HG03060 (cell line): ENCODE measurements at regions not wholly inside any gene's neighbourhood (a gene's known extent, or its start where the extent isn't known, plus 50 kb on each side); places are given as distances from the start of the nearest gene placed in this dataset.

Experiments used
- ATAC-seq: cut with Tn5 transposase; IDR thresholded peaks from one replicate; pipeline ENCODE4 v1.9.1; 2021; ENCODE audit warnings: low read depth, moderate number of reproducible peaks; ENCODE audit not compliant: unreplicated experiment

DNA sequence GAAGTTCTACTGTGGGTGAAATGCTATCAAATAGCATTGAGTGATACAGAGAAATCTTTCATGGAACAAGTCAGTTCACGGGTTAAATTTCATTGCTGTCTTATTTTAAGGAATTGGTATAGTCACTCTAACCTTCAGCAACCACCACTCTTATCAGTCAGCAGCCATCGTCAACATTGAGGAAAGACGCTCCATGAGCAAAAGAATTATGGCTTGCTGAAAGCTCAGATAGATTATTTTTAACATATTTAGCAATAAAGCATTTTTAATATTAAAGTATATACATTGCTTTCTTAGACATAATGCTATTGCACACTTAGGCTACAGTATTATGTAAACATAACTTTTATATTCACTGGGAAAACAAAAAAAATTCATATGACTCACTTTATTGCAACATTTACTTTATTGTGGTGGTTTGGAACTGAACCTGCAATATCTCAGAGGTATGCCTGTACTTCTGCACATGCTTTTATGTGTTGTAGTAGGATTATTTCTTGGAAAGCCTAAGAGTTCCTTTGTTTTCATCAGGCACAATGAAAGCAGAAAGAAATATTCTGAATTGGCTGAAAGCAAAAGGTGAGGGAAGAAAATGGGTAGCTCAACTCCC, 586.7 kb downstream of the GBA3 start:
- ATAC-seq: no peak

DNA sequence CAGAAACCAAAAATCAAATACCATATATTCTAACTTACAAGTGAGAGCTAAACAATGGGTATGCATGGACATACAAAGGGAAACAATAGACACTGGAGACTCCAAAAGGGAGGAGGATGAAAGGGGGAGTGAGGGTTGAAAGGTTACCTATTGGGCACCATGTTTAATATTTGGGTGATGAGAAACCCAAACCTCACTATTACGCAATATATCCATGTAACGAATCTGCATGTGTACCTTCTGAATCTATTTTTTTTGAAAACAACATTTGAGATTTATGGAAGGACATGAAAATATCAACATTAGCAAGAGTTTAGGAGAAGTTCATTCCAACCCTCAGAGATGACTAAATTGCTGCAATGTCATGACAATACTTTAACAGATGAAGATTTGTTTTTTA, 586.1 kb downstream of the GBA3 start:
- ATAC-seq: no peak

DNA sequence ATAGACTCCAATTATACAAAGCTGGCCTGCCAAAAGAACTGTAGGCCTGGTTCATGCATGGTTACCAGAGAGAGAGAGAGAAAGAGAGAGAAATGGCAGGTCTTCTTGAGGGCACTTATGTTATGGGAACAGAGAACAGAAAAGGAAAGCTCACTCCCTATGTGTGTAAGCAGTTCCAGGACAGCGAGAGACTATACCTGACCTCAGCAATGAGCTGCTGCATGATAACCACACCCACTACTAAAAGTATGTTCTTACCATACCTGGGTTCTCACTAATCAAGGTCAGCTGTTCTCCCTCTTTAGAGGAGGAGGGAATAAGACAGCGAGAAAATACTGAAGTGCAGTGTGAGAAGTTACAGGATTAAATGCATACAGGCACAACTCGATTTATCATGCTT, 583.3 kb downstream of the GBA3 start:
- ATAC-seq: no peak

DNA sequence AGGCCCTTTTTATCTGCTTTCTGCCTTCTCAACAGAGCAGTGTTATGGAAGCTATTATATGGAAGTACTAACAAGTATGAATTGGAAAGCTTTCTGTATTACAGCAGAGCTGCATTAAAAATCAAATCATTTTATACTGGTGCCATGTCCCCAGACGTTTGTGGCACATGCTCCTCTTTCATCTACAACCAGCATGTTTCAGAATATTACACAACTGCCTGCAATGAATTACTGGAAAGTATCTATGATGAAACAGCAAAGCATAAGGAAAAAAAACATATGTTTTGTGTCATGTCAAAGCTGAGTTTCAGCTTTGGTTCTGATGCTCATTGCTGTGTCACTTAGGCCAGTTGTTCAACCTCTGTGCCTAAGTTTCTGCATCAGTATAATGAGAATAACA, 576.8 kb downstream of the GBA3 start:
- no peak for ATAC-seq

DNA sequence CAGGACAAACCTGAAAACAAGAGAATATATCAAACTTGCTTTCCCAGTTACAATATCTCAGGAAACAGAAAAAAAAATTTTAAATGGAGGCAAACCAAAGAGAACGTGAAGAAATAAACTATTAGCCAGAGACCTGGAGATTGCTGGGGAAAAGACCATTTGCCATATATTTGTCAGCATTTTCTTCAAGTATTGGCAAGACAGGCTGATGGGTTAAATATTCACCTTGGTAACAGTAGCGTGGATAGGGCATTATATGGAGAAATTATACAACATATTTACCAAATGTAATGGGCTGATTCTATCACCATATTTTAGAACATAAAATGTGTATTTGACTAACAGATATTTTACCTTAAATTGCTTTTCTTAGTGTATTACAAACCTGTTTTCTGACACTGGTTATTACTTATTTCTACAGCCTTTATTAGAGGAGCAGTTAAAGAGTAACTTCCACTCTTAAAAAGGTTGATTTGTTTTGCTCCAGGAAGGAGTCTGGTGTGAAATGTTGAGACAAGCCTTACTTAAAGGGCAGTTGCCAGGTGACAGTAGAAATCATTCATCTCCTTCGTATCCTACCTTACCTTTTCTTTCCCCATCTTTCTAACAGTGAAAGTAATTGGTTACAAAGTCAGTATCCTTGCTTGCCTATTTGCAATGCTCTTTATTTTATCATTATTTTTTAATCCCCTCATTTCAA, 575.5 kb downstream of the GBA3 start:
- ATAC-seq: no peak

DNA sequence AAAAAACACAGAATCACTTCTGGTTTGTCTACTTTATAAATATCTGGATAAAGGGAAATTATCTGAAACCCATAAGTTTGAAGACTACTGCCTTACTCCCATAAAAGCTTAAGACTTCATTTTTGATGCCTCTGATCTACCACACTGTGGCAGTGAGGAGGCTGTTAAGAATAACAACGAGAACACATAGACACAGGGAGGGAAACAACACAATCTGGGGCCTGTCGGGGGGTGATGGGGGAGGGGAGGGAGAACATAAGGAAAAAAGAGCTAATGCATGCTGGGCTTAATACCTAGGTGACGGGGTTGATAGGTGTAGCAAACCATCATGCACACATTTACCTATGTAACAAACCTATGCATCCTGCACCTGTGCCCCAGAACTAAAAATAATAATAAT, 573.7 kb downstream of the GBA3 start:
- no peak for ATAC-seq

DNA sequence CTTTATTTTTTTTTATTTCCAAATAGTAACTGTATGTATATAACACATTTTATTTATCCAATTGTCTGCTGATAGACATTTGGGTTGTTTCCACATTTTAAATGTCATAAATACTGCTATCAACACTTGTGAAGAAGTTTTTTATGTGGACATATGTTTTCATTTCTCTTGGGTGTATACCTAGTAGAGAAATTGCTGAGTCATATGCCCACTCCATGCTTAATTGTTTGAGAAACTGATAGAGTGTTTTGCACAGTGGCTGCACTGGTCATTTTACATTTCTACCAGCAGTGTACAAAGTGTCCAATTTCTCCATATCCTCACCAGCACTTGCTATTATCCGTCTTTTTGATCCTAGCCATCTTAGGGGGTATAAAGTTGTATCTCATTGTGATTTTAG, 567.8 kb downstream of the GBA3 start:
- ATAC-seq: no peak

DNA sequence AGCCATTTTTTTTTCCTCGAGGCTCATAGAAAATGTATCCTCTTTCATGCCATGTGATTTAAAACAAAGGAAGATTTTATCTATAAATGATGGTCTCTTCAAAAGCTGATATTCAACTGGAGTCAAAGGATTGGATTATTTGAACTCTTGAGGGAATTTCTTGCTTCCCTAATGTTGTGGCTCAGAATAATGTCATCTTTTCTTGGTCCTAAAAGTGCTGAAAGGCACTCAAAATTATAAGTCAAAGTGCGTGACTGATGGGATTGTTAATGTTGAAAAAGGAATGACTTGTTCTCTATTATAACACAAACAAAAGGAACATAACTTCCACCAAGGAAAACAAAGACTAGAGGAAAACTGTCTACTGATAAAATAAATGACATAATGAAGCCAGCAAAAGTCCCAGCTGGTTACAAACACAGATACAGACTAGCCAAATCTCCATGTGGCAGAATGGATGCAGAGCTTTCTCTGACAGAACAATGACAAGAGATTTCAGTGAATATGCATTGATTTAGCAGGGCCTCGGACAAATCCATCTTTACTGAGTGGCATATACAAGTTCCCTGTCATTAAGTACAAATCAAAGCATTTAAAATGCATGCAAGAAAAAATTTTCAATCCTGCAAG, 552.6 kb downstream of the GBA3 start:
- no peak for ATAC-seq

DNA sequence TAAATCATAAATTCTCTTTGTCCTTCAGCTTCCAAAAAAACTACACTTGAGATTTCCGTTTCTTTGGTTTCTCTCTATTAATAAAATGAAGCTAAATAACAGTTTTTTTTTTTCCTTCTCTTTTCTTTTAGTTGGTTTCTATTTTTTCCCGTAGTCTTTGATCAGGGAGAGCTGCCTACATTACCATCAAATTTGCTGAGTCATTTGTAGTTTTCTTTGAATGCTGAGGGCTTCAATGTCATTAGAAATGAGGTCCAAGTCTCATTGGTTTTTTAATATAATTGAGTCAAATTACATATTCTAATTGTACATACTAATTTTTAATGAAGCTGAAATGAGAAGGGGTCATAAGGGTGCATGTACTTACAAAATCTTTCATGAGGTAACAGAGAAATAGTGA, 550.2 kb downstream of the GBA3 start:
- no peak for ATAC-seq

DNA sequence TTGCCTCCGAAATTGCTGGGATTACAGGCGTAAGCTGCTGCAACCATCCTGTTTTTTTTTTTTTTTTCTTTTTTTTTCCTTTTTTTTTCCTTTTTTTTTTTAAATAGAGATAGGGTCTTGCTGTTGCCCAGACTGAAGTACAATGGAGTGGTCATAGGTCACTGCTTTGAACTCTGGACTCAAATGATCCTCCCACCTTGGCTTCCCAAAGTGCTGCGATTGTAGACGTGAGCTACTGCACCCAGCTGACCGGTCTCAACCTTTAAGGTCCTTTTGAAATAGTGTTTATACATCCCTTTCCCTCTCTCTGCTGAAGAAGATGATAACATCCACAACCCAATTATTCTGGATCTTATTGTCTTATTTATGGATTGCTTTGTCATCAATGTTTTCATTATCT, 548.7 kb downstream of the GBA3 start:
- no peak for ATAC-seq

DNA sequence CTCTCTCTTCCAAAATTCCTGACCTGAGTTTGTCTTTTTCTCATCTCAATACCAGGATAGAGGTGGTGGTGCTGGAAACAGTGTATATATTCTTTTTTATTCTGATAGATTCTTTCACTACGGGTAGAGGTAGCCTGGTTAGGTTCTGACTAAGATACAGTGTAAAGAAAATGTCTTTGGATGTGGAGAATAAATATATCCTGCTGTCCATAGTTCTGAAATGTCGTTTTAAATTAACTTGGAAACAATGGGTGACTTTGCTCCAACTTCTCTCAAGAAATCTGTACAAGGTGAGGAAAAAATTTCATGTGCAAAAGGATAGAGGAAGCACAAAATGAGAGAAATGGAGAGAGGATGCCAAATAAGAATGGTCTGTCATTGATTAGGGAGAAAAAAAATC, 546.1 kb downstream of the GBA3 start:
- no peak for ATAC-seq

DNA sequence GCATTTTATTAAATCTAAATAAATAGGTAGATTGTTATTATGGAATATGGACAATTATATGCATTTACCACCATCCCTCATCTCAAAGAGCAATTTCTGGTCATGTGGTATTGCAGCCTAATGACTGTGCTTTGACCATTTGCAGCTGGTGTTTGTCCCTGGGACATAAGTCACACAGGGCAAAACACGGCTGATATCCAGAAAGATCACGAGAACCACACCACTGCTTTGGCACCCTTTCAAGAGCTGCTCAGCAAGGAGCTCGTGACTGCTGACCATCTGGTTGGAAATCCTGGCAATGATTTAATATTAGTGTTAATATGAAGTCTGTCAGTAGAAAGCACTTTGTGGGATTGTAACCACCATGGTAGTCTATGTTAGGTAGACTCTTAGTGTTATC, 545.0 kb downstream of the GBA3 start:
- no peak for ATAC-seq

DNA sequence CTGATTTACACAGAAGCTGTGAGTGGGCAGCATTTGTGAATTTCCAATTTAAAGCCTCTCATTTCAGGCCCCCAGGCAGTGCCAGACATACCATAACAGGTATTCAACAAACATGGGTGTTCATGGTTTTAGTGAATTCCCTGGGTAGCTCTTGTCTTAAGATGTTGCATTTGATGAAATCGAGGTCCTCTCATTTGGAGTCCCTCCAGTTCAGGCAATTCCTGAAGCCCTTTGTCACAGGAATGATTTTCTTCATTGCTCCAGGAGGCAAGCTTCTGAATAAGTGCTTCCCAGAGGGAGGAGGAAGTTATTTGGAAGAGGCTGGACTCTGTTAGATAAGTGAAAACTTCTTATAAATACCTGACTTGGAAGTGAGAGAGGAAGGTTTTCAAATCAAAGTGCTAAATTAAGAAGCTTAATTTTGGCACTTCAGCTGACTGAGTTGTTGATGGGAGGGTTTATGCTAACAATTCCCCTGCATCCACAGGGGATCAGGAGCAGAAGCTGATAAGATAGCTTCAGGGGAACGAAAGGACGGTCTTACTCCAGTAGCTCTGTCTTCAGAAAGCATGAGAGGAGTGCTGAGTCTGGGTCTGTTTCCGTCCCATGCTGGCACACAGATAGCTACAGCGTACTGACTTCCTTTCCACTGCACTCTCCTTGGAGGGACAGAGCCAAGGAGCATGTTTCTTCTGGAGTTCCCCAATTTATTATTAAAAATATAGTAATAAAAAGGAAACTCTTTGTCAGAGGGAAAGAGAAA, 543.1 kb downstream of the GBA3 start:
- ATAC-seq: no peak

DNA sequence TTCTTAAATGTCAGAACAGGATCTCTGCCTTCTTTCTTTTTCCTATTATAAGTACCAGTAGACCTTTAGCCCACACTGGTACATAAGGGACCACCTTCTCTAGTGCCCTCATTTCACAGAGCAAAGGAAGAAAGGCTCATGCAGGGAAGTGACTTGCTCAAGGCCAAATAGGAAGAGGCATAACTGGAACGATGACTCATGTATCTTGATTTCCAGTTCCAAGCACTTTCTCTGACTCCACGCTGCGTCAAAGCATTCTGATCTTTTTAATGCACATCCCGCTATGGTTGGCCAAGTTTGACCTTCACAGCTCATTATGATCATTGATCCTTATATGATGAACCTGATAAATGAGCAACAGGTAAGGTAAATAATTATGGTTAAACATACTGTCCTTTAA, 542.0 kb downstream of the GBA3 start:
- no peak for ATAC-seq

DNA sequence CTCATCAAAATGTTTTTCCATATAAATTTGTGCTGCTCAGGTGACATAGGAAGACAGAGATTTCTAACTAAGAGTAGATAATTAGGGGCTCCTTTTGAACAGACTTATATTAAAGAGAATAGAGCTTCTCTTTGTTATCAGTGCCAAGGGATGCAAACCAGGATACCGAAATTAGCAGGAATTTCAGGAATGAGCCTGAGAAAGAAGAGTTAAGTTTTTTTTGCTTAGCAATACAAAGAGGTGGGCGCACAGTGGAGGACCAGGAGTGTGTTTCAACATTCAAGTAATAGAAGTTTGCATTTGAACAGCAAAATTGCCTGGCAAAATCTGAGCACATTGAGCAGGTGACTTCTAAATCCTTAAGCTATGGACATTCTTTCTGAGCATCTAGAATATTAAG, 541.3 kb downstream of the GBA3 start:
- no peak for ATAC-seq

DNA sequence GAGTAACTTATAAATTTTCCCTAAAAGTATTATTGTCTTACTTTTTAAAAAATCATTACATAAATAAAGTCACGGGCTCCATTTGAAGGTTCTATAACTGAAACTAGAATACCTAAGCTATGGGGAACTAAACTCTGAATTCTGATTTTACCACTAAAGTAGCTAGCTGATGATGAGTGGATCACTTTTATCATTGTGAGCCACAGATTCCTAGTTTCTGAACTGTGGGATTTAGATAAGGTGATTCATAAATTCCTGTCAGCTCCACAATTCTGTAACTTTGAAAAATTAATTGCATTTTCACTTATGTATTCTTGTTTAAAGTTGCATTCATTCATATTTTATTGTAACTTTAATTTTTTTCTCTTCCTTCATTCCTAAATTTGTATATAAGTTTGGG, 540.9 kb downstream of the GBA3 start:
- no peak for ATAC-seq

DNA sequence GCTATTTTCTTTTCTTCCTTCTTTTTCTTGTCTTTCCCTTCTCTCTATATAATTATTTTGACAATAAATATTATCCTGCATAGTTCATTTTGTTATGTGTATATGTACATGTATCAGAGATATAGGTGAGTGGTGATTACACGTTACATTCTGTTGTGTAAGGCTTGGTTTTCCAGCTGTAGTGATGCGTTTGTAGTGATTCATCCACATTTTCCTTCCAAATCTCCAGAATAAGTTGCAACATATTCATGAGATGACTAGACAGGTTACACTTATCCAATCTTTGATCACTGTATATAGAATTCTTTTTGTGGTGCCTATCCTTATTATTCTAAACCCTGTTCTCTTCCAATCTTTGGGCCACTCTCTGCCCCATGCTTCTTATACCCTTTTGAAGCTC, 540.2 kb downstream of the GBA3 start:
- no peak for ATAC-seq

DNA sequence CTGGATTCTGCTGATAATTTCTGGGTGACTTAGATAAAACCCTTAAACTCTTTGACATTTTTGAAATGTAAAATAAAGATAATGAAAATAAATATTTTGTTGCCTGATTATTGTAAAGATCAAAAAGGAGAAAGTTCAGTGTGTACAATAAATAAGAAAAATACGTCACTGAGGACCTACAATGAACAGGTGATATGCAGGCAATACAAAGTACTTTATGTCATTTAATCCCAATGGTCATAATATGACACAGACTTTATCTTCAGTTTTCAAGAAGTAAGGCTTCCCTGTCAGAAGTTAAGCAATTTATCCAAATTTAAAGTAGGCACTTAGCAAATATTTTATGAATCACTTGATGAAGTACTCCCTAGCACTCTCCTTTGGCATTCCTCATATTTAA, 532.8 kb downstream of the GBA3 start:
- ATAC-seq: no peak

DNA sequence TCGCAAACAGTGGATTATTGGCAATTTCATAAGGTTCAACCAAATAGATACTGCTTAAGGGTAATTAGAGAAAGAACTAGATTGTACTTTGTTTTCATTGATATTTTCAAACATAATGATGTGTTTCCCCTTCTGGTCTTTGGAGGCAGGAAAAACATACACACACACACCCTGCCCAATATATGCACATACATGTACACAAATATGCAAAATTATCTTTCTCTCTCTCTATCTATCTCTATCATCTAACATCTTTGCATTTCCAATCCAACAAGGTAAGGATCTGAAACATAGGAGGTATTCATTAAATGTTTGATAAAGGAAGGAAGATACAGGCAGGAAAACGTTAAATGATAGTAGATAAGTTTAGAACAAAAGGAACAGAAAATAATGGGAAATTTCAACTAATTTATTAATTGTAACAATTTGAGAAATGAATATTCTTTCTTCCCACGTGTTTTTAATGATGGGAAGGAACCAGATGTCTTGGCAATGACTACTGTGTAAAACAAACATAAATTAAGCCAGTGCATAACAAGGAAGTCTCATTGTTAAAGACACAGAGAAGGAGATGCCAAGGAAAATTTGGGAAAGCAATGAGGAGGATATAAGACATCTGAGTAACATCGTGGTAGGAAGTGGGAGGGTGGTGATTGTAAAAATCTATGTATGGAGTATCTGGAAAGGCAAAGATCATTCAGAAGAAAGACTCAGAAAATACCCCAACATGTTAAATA, 532.1 kb downstream of the GBA3 start:
- no peak for ATAC-seq

DNA sequence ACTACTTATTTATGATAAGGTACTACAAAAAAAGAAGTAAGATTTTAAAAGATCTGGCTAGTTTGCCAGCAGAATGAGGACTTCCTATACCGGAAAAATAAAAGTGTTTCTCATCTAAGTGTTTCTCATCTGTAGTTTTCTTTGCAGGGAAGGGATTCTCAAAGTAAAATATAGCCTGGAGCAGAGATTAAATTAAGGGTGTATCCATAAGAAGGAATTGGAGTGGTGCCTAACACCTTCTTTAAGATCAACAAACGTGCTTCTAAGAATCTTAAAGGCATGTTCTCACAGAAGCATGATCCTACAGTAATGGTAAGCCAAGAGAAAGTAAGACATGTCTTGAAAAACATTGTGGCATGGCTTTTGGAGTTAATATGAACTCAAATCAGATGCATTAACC, 528.2 kb downstream of the GBA3 start:
- ATAC-seq: no peak
